ENCODE measurements at regions not wholly inside any gene's neighbourhood (a gene's known extent, or its start where the extent isn't known, plus 50 kb on each side); places are given as distances from the start of the nearest gene placed in this dataset.

DNA sequence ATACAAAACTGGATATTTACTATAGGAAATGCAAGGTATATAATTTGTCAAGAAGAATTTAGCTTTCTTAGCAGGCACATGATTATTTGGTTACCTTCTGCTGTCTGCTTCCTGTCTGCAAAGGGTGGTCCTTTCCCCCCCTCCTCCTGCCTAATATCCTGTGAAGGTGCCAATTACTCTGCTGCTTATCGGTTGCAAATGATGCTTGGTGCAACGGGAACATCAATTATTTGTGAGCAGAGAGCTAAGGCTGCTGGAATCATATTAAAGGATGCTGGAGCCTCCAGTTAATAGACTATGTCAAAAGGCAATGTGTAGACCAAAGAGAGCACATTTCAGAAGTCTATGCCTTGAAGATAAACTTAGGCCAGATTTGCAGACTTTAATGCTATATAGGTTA, 443.7 kb upstream of the ONECUT1 start:
- no peak for TF ChIP-seq EZH2 (IDR thresholded peaks at IDR 0.05; ENCODE audit: borderline replicate concordance, low read length)
- TF ChIP-seq, protein P1, sequence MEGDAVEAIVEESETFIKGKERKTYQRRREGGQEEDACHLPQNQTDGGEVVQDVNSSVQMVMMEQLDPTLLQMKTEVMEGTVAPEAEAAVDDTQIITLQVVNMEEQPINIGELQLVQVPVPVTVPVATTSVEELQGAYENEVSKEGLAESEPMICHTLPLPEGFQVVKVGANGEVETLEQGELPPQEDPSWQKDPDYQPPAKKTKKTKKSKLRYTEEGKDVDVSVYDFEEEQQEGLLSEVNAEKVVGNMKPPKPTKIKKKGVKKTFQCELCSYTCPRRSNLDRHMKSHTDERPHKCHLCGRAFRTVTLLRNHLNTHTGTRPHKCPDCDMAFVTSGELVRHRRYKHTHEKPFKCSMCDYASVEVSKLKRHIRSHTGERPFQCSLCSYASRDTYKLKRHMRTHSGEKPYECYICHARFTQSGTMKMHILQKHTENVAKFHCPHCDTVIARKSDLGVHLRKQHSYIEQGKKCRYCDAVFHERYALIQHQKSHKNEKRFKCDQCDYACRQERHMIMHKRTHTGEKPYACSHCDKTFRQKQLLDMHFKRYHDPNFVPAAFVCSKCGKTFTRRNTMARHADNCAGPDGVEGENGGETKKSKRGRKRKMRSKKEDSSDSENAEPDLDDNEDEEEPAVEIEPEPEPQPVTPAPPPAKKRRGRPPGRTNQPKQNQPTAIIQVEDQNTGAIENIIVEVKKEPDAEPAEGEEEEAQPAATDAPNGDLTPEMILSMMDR (IDR thresholded peaks at IDR 0.05; ENCODE audit: low read length): no peak
- H2AFZ ChIP-seq (ENCODE audit: low read length): no peak overlapping the region
- H3K36me3 ChIP-seq (ENCODE audit: insufficient read depth, low read length): no peaks in the 10 kb centered on the region
- H3K4me1 ChIP-seq (ENCODE audit: insufficient read depth, low read length, severe bottlenecking): no peaks in the 10 kb centered on the region
- no peak overlapping the region for H3K4me3 ChIP-seq (ENCODE audit: low read depth, low read length, poor library complexity, severe bottlenecking)
- H3K9me2 ChIP-seq (ENCODE audit: low read depth, low read length): no peaks in the 10 kb centered on the region
- H3K9ac ChIP-seq (ENCODE audit: low read length): no peak overlapping the region
- no peak overlapping the region for H3K4me2 ChIP-seq (ENCODE audit: low read length)
- H3K27ac ChIP-seq (ENCODE audit: low read depth, low read length, poor library complexity, severe bottlenecking): no peak overlapping the region
- H3K27me3 ChIP-seq (ENCODE audit: insufficient read depth, low read length): no peaks in the 10 kb centered on the region
- no peaks in the 10 kb centered on the region for H3F3A ChIP-seq (ENCODE audit: insufficient read depth, low read length)
- H4K20me1 ChIP-seq (ENCODE audit: insufficient read depth, low read length): no peaks in the 10 kb centered on the region
- no peaks in the 10 kb centered on the region for H3K79me2 ChIP-seq (ENCODE audit: insufficient read depth, low read length)
- no peaks in the 10 kb centered on the region for H3K9me3 ChIP-seq (ENCODE audit: low read length)

DNA sequence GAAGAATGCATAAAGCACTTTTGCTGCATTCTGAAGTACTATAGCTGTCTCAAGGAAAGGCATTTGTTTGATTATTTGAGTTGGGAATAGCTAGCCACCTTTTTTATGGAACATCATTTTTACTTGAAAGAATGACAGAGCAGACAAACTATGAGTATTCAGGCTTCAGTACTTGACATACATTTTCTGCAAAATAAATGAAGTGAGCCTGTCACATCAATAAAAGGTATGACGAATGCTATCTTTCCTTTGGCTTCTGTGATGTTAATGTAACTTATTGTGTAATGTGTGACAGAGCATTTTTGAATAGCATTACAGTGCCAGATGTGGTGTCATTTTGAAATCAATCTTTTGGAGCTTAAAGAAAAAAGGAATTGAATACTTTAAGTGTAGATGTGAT, 440.3 kb upstream of the ONECUT1 start:
- Histone ChIP-seq H3K9me2 (ENCODE audit: low read depth, low read length) (no peaks in the 10 kb centered on the region), H3K4me1 (ENCODE audit: insufficient read depth, low read length, severe bottlenecking) (no peaks in the 10 kb centered on the region), H3K36me3 (ENCODE audit: insufficient read depth, low read length) (no peaks in the 10 kb centered on the region), H3K4me3 (ENCODE audit: low read depth, low read length, poor library complexity, severe bottlenecking) (no peak overlapping the region), H2AFZ (ENCODE audit: low read length) (no peak overlapping the region), H3K9me3 (ENCODE audit: low read length) (no peaks in the 10 kb centered on the region), H3K27me3 (ENCODE audit: insufficient read depth, low read length) (no peaks in the 10 kb centered on the region), H3K79me2 (ENCODE audit: insufficient read depth, low read length) (no peaks in the 10 kb centered on the region), H4K20me1 (ENCODE audit: insufficient read depth, low read length) (no peaks in the 10 kb centered on the region), H3F3A (ENCODE audit: insufficient read depth, low read length) (no peaks in the 10 kb centered on the region), H3K4me2 (ENCODE audit: low read length) (no peak overlapping the region), H3K9ac (ENCODE audit: low read length) (no peak overlapping the region), H3K27ac (ENCODE audit: low read depth, low read length, poor library complexity, severe bottlenecking) (no peak overlapping the region)
- TF ChIP-seq, protein P1 (IDR thresholded peaks at IDR 0.05; ENCODE audit: low read length): no peak

- Histone ChIP-seq H3K9me3 (ENCODE audit: low read length) (no peaks in the 10 kb centered on the region), H3K4me3 (ENCODE audit: low read depth, low read length, poor library complexity, severe bottlenecking) (no peak overlapping the region), H3K4me2 (ENCODE audit: low read length) (no peak overlapping the region), H3K79me2 (ENCODE audit: insufficient read depth, low read length) (no peaks in the 10 kb centered on the region), H2AFZ (ENCODE audit: low read length) (no peak overlapping the region), H3K36me3 (ENCODE audit: insufficient read depth, low read length) (no peaks in the 10 kb centered on the region), H3K27me3 (ENCODE audit: insufficient read depth, low read length) (no peaks in the 10 kb centered on the region), H3K9ac (ENCODE audit: low read length) (no peak overlapping the region), H3K4me1 (ENCODE audit: insufficient read depth, low read length, severe bottlenecking) (no peaks in the 10 kb centered on the region), H3K9me2 (ENCODE audit: low read depth, low read length) (no peaks in the 10 kb centered on the region), H4K20me1 (ENCODE audit: insufficient read depth, low read length) (no peaks in the 10 kb centered on the region), H3K27ac (ENCODE audit: low read depth, low read length, poor library complexity, severe bottlenecking) (no peak overlapping the region), H3F3A (ENCODE audit: insufficient read depth, low read length) (no peaks in the 10 kb centered on the region)
- TF ChIP-seq, protein P1 (IDR thresholded peaks at IDR 0.05; ENCODE audit: low read length): no peak
- TF ChIP-seq EZH2 (IDR thresholded peaks at IDR 0.05; ENCODE audit: borderline replicate concordance, low read length): no peak
These were observed 436.4 kb upstream of the ONECUT1 start for GRCh38 chr15:53226559-53226958.

All from OCI-LY1 (cell line).